Right atrium auricular region (tissue), 2 donors: ENCODE measurements at regions not wholly inside any gene's neighbourhood (a gene's known extent, or its start where the extent isn't known, plus 50 kb on each side); places are given as distances from the start of the nearest gene placed in this dataset.

ENCODE experiments used
- DNase-seq: peaks from one replicate; pipeline ENCODE4 v3.0.0-alpha.2; 2019; ENCODE audit warnings: low spot score
- H3K27ac ChIP-seq, 2 donors: fragments of 200-600 bp; sonication (generic); 1 replicate in 1 of 2; 2 replicates in 1 of 2; pipeline ENCODE4 v1.5.1; 2016 to 2019
- H3K27me3 ChIP-seq, 2 donors: fragments of 200-600 bp; sonication (generic); one replicate each; pipeline versions ENCODE4 v1.5.1 to v1.6.0; 2017 to 2019
- H3K36me3 ChIP-seq: fragments of 200-600 bp; sonication (generic); one replicate; pipeline ENCODE4 v1.5.1; 2016
- H3K4me1 ChIP-seq, 2 donors: fragments of 200-600 bp; sonication (generic); one replicate each; pipeline versions ENCODE4 v1.5.1 to v1.6.0; 2017 to 2019
- H3K4me3 ChIP-seq, 2 donors: fragments of 200-600 bp; sonication (generic); 1 replicate in 1 of 2; 2 replicates in 1 of 2; pipeline ENCODE4 v1.5.1; 2017 to 2019; ENCODE audit warnings: mild to moderate bottlenecking in 1 of 2, moderate library complexity in 1 of 2
- H3K9me3 ChIP-seq, 2 donors: fragments of 200-600 bp; sonication (generic); one replicate each; pipeline ENCODE4 v1.5.1; 2019
- TF ChIP-seq, protein P1 (sequence below), 2 donors: fragments of 200-600 bp; sonication (generic); IDR thresholded peaks; one replicate each; pipeline ENCODE4 v1.5.1; 2019; ENCODE audit warnings: antibody characterized with exemption in 2 of 2

DNA sequence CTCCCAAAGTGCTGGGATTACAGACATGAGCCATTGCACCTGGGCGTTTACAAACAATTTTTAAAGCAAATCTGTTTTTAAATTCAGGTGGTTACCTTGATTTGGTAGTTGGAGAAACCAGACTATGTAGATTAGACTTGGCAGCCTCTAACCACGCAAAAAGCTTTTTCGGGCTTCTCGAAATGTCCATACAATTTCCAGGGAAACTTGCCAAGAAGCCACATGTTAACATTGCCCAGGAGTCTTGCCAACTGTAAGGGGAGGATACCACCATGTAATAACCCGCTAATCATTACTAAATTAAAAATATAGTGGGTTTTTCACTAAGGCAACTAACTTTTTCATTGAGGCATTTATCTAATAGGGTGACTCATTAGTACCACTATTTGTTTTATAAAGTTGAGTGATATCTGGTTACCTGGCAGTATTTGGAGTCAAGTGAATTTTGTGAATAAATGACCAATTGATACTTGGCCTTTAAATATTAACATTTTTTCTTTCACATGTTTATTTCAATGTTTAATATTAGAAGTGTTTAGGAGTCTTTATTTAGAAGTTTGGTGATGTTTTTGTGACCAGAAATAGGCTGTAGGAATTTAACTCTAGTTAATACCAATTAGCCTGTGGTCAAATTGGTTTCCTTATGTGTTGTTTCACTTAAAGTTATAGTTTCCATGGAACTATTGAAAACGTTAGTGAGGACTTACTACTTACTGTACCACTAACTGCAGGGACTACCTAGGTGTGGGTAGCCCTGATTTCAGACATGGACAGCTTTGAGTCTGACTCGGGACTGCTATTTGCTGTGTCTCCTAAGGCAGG is 61.3 kb downstream of the CLDN34 start:
- DNase-seq: no peak
- Histone ChIP-seq H3K9me3 (no peaks in the 10 kb centered on the region), H3K27ac (no peak overlapping the region), H3K27me3 (no peaks in the 10 kb centered on the region), H3K36me3 (no peaks in the 10 kb centered on the region), H3K4me3 (no peak overlapping the region), H3K4me1 (peaks cover 0 to 16% of the 10 kb centered on the region in 2 donors)
- TF ChIP-seq, protein P1, sequence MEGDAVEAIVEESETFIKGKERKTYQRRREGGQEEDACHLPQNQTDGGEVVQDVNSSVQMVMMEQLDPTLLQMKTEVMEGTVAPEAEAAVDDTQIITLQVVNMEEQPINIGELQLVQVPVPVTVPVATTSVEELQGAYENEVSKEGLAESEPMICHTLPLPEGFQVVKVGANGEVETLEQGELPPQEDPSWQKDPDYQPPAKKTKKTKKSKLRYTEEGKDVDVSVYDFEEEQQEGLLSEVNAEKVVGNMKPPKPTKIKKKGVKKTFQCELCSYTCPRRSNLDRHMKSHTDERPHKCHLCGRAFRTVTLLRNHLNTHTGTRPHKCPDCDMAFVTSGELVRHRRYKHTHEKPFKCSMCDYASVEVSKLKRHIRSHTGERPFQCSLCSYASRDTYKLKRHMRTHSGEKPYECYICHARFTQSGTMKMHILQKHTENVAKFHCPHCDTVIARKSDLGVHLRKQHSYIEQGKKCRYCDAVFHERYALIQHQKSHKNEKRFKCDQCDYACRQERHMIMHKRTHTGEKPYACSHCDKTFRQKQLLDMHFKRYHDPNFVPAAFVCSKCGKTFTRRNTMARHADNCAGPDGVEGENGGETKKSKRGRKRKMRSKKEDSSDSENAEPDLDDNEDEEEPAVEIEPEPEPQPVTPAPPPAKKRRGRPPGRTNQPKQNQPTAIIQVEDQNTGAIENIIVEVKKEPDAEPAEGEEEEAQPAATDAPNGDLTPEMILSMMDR (IDR thresholded peaks at IDR 0.05): no peak

DNA sequence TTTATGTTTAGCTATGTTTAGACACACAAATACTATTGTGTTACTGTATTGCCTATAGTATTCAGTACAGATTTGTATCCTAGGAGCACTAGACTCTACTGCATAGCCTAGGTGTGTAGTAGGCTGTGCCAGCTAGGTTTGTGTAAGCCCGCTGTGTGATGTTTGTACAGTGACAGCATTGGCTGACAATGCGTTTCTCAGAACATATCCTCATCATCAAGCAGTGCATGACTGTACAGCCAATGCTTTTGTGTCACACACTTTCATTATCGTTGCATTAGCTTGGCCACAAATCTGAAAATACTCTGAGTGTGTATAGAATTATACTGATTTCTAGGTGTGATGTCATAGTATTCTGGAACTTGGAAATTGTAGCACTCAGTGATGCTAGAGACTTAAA is 63.4 kb downstream of the CLDN34 start:
- TF ChIP-seq, protein P1 (IDR thresholded peaks at IDR 0.05): no peak
- DNase-seq: no peak
- Histone ChIP-seq H3K4me1 (peaks cover 0 to 16% of the 10 kb centered on the region in 2 donors), H3K27me3 (no peaks in the 10 kb centered on the region), H3K27ac (no peak overlapping the region), H3K4me3 (no peak overlapping the region), H3K9me3 (no peaks in the 10 kb centered on the region), H3K36me3 (no peaks in the 10 kb centered on the region)

DNA sequence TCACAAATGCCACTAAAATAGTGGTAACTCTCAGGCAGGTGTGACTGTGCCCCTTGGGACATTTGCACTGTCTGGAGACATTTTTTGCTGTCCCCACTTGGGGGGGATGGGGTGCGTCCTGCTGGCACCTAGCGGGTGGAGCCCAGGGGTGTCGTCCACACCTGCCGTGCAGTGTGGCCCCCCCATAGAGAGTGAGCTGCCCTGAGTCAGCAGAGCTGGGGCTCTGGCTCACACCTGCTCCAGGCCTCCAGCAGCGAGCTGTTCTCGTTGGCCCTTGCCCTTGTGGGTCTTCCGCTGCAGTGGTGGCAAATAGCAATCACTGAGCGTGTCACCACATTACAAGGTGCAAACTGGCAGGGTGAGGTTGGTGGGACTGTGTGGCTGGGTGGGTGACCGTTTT is 64.6 kb downstream of the CLDN34 start:
- TF ChIP-seq, protein P1 (IDR thresholded peaks at IDR 0.05): no peak
- Histone ChIP-seq H3K36me3 (no peaks in the 10 kb centered on the region), H3K9me3 (no peaks in the 10 kb centered on the region), H3K4me1 (peaks cover 0 to 16% of the 10 kb centered on the region in 2 donors), H3K4me3 (no peak overlapping the region), H3K27me3 (no peaks in the 10 kb centered on the region), H3K27ac (no peak overlapping the region)
- no peak for DNase-seq

DNA sequence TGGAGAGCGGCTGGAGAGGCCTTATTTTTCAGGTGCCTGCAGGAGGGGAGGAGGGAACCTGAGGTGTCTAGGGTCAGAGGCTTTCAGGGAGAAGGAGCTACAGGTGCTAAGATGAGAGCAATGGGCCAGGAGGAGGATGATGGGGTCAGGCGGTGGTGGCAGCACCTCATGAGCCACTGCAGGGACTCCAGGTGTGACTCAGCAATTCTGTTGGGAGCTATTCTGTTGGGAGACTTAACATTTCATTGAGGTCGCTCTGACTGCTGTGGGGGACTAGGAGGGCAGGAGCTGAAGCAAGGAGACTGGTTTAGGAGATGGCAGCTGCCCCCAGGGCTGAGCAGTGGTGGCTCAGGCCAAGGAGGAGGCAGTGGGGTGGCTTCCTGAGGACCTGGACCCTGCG is 65.0 kb downstream of the CLDN34 start:
- Histone ChIP-seq H3K4me3 (no peak overlapping the region), H3K36me3 (no peaks in the 10 kb centered on the region), H3K27me3 (no peaks in the 10 kb centered on the region), H3K27ac (no peak overlapping the region), H3K9me3 (no peaks in the 10 kb centered on the region), H3K4me1 (peaks cover 0 to 16% of the 10 kb centered on the region in 2 donors)
- DNase-seq: no peak
- TF ChIP-seq, protein P1 (IDR thresholded peaks at IDR 0.05): no peak

DNA sequence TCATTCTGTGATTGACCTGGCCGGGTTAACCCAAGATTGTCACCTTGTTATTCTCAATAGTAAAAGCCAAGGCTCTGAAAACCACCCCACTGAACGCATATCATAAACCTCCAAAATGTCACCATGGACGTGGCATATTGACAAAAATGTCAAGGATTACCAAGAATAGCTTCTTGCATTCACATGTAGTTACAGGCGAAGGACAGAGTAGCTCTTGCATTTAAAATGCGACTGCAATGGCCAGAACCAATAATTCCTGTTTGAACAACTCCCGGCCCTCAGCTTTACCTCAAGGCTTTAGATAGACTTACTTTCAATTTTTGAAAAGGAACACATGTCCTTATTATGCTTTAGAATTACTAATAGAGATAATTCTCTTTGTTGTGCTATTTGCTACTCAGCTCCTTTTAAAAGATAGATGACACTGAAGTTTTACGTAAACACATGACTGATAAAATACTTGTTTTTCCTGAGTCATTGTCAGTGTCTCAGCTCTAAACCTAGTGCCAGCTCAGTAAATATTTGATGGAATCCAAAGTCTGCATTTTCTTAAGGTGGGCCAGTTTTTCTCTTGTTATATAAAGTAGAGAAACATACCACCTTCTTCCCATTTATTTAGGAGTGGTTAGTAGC is 66.3 kb downstream of the CLDN34 start:
- no peak for DNase-seq
- peak overlapping the region in 1 of 2 donors; percentile 12 for H3K27ac ChIP-seq
- no peak overlapping the region for H3K4me3 ChIP-seq
- peaks cover 0 to 16% of the 10 kb centered on the region in 2 donors for H3K4me1 ChIP-seq
- no peaks in the 10 kb centered on the region for H3K9me3 ChIP-seq
- H3K36me3 ChIP-seq: no peaks in the 10 kb centered on the region
- TF ChIP-seq, protein P1 (IDR thresholded peaks at IDR 0.05): no peak
- no peaks in the 10 kb centered on the region for H3K27me3 ChIP-seq
